SJSA1 (cell line): ENCODE measurements at regions not wholly inside any gene's neighbourhood (a gene's known extent, or its start where the extent isn't known, plus 50 kb on each side); places are given as distances from the start of the nearest gene placed in this dataset.
"Not testable (repeated sequence)": the region's sequence is repeated elsewhere in the genome, so short reads cannot be mapped to it uniquely, and the experiment has no call there.

Experiments used
- DNase-seq, 2 experiments: peaks; one replicate each; pipeline ENCODE4 v3.0.0-alpha.2; 2015 to 2020; ENCODE audit warnings: low spot score in 2 of 2, low read depth in 1 of 2
- H3K27ac ChIP-seq: fragments of 250-450 bp; sonication (Bioruptor Pico); 2 replicates; pipeline ENCODE4 v1.5.1; 2020; ENCODE audit warnings: mild to moderate bottlenecking, moderate library complexity
- H3K27me3 ChIP-seq: fragments of 250-450 bp; sonication (Bioruptor Pico); replicated peaks from 2 replicates; pipeline ENCODE4 v1.5.1; 2020; ENCODE audit warnings: mild to moderate bottlenecking, moderate library complexity
- H3K36me3 ChIP-seq: fragments of 250-450 bp; sonication (Bioruptor Pico); 2 replicates; pipeline ENCODE4 v1.5.1; 2020; ENCODE audit warnings: mild to moderate bottlenecking
- H3K4me1 ChIP-seq: fragments of 250-450 bp; sonication (Bioruptor Pico); replicated peaks from 2 replicates; pipeline ENCODE4 v1.6.1; 2021; ENCODE audit warnings: mild to moderate bottlenecking
- H3K4me3 ChIP-seq: fragments of 250-450 bp; sonication (Bioruptor Pico); 2 replicates; pipeline ENCODE4 v1.5.1; 2020; ENCODE audit warnings: mild to moderate bottlenecking
- H3K9me3 ChIP-seq: fragments of 250-450 bp; sonication (Bioruptor Pico); replicated peaks from 2 replicates; pipeline ENCODE4 v1.5.1; 2020; ENCODE audit warnings: mild to moderate bottlenecking

- Histone ChIP-seq H3K27ac (no peak overlapping the region), H3K4me3 (no peak overlapping the region), H3K4me1 (no peaks in the 10 kb centered on the region), H3K9me3 (no peaks in the 10 kb centered on the region), H3K27me3 (peaks cover 10% of the 10 kb centered on the region; the same call in 1 of the 2 replicates), H3K36me3 (no peaks in the 10 kb centered on the region)
- DNase-seq, result no peak
Measured at GRCh38 chr3:87797872-87798566, 260.8 kb downstream of the CGGBP1 start.

- Histone ChIP-seq H3K4me1 (no peaks in the 10 kb centered on the region), H3K36me3 (no peaks in the 10 kb centered on the region), H3K27ac (no peak overlapping the region), H3K27me3 (peaks cover 22% of the 10 kb centered on the region), H3K9me3 (no peaks in the 10 kb centered on the region), H3K4me3 (no peak overlapping the region)
- no peak for DNase-seq
Measured at GRCh38 chr3:87796843-87797185, 262.0 kb downstream of the CGGBP1 start.

GRCh38 chr3:87796137-87796842, 262.5 kb downstream of the CGGBP1 start:
- Histone ChIP-seq H3K4me3 (no peak overlapping the region), H3K9me3 (no peaks in the 10 kb centered on the region), H3K27ac (no peak overlapping the region), H3K36me3 (no peaks in the 10 kb centered on the region), H3K27me3 (peaks cover 22% of the 10 kb centered on the region), H3K4me1 (no peaks in the 10 kb centered on the region)
- no peak for DNase-seq

GRCh38 chr3:87795701-87796100, 263.1 kb downstream of the CGGBP1 start:
- no peaks in the 10 kb centered on the region for H3K4me1 ChIP-seq
- H3K9me3 ChIP-seq, result no peaks in the 10 kb centered on the region
- DNase-seq, result no peak
- H3K27ac ChIP-seq, result no peak overlapping the region
- H3K27me3 ChIP-seq, result peaks cover 22% of the 10 kb centered on the region
- no peaks in the 10 kb centered on the region for H3K36me3 ChIP-seq
- H3K4me3 ChIP-seq, result no peak overlapping the region

- H3K4me3 ChIP-seq, result no peak overlapping the region
- H3K4me1 ChIP-seq, result no peaks in the 10 kb centered on the region
- no peaks in the 10 kb centered on the region for H3K36me3 ChIP-seq
- no peaks in the 10 kb centered on the region for H3K9me3 ChIP-seq
- peaks cover 22% of the 10 kb centered on the region for H3K27me3 ChIP-seq
- no peak overlapping the region for H3K27ac ChIP-seq
- DNase-seq, result no peak
Measured at GRCh38 chr3:87793337-87793877, 265.4 kb downstream of the CGGBP1 start.

GRCh38 chr3:87792534-87793336, 266.1 kb downstream of the CGGBP1 start, which contains the start of gene HTR1F:
HTR1F (plus strand) TSS chr3:87792706.
- no peak within 1 kb of the TSS for H3K4me3 ChIP-seq
- H3K4me1 ChIP-seq, result no peaks in the 10 kb centered on the region

GRCh38 chr3:87792198-87792533, 266.6 kb downstream of the CGGBP1 start:
- no peaks in the 10 kb centered on the region for H3K4me1 ChIP-seq
- no peaks in the 10 kb centered on the region for H3K9me3 ChIP-seq
- no peak overlapping the region for H3K27ac ChIP-seq
- no peak for DNase-seq
- peaks cover 22% of the 10 kb centered on the region for H3K27me3 ChIP-seq
- H3K4me3 ChIP-seq, result no peak overlapping the region
- no peaks in the 10 kb centered on the region for H3K36me3 ChIP-seq

More at GRCh38 chr3:87792534-87793336, 266.1 kb downstream of the CGGBP1 start, which contains the start of gene HTR1F:
- DNase-seq, result no peak
- H3K27ac ChIP-seq, result no peak within 1 kb of the TSS
- peaks cover 22% of the 10 kb centered on the region for H3K27me3 ChIP-seq
- no peaks in the 10 kb centered on the region for H3K36me3 ChIP-seq
- no peaks in the 10 kb centered on the region for H3K9me3 ChIP-seq

GRCh38 chr3:87791248-87792027, 267.4 kb downstream of the CGGBP1 start:
- Histone ChIP-seq H3K36me3 (no peaks in the 10 kb centered on the region), H3K4me1 (no peaks in the 10 kb centered on the region), H3K27ac (no peak overlapping the region), H3K9me3 (no peaks in the 10 kb centered on the region), H3K27me3 (peaks cover 22% of the 10 kb centered on the region), H3K4me3 (no peak overlapping the region)
- DNase-seq, result no peak

GRCh38 chr3:87789049-87789448, 269.8 kb downstream of the CGGBP1 start:
- DNase-seq, H3K36me3 ChIP-seq, H3K9me3 ChIP-seq, H3K27ac ChIP-seq, H3K4me1 ChIP-seq, H3K4me3 ChIP-seq: not testable (repeated sequence)
- H3K27me3 ChIP-seq, result peaks cover 16% of the 10 kb centered on the region

GRCh38 chr3:87788516-87788915, 270.3 kb downstream of the CGGBP1 start:
- no peaks in the 10 kb centered on the region for H3K36me3 ChIP-seq
- no peaks in the 10 kb centered on the region for H3K4me1 ChIP-seq

GRCh38 chr3:87780811-87781210, 278.0 kb downstream of the CGGBP1 start:
- Histone ChIP-seq H3K4me3 (no peak overlapping the region), H3K27ac (no peak overlapping the region), H3K9me3 (no peaks in the 10 kb centered on the region), H3K36me3 (no peaks in the 10 kb centered on the region), H3K27me3 (no peaks in the 10 kb centered on the region), H3K4me1 (no peaks in the 10 kb centered on the region)
- no peak for DNase-seq

More at GRCh38 chr3:87788516-87788915, 270.3 kb downstream of the CGGBP1 start:
- Histone ChIP-seq H3K27me3 (peaks cover 14% of the 10 kb centered on the region), H3K27ac (no peak overlapping the region), H3K4me3 (no peak overlapping the region), H3K9me3 (no peaks in the 10 kb centered on the region)
- DNase-seq, result no peak

GRCh38 chr3:87778876-87779275, 279.9 kb downstream of the CGGBP1 start:
- no peaks in the 10 kb centered on the region for H3K9me3 ChIP-seq
- DNase-seq, result no peak

More at GRCh38 chr3:87778876-87779275, 279.9 kb downstream of the CGGBP1 start:
- Histone ChIP-seq H3K4me3 (no peak overlapping the region), H3K27me3 (no peaks in the 10 kb centered on the region), H3K36me3 (no peaks in the 10 kb centered on the region), H3K4me1 (no peaks in the 10 kb centered on the region), H3K27ac (no peak overlapping the region)
